ENCODE measurements at regions not wholly inside any gene's neighbourhood (a gene's known extent, or its start where the extent isn't known, plus 50 kb on each side); places are given as distances from the start of the nearest gene placed in this dataset.

DNA sequence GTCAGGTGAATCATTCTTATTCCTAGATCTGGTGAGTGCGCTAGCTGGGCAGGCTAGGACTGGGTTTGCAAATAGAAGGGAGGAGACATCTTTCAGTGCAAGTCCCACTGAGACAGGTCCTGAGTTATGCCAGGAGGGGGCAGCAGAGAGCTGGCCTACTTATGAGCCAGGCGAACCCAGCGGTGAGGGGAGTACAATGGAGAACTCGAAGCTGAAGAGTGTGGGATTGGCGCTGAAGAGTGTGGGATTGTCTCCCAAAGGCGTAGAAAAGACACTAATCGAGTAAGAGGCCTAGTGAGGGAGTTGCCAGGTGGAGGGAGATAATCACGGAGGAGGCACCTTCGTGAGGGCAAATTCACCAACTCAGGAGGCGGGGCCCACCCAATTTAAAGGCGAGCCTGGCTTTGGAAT, 91.7 kb upstream of the CXorf66 start:
- TF ChIP-seq YY1 (IDR thresholded peaks at IDR 0.05; ENCODE audit: insufficient read depth, insufficient read length) (no peak), ZNF274 (IDR thresholded peaks at IDR 0.05; ENCODE audit: low read depth, low read length) (no peak)

Data from NT2/D1 (cell line).